Embryonic facial prominence (tissue), 1 donor: ENCODE measurements at regions not wholly inside any gene's neighbourhood (a gene's known extent, or its start where the extent isn't known, plus 50 kb on each side); places are given as distances from the start of the nearest gene placed in this dataset.
"Not testable (repeated sequence)": the region's sequence is repeated elsewhere in the genome, so short reads cannot be mapped to it uniquely, and the experiment has no call there.

Experiments
- DNase-seq: peaks from one replicate; pipeline ENCODE4 v3.0.0-alpha.2; 2016; ENCODE audit errors: extremely low spot score

DNA sequence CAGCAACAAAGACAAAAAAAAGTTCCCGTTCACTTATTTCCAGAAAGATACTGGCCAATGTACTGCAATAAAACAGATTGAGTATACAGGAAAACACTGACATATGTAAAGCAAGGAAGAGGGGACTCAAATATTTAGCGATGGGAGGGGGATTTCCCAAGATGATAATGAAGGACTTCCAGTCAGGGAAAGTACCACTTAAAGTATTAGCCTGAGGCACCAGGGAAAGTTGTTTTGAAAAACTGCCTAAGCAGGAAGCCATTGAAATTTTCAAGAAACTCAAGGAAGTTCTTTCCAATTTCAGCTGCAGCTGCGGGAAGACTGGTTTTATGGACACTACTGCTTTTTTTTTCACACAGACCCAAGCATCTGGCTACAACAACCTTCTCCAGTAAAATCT, 1007.4 kb upstream of the NOVA1 start:
- no peak for DNase-seq

DNA sequence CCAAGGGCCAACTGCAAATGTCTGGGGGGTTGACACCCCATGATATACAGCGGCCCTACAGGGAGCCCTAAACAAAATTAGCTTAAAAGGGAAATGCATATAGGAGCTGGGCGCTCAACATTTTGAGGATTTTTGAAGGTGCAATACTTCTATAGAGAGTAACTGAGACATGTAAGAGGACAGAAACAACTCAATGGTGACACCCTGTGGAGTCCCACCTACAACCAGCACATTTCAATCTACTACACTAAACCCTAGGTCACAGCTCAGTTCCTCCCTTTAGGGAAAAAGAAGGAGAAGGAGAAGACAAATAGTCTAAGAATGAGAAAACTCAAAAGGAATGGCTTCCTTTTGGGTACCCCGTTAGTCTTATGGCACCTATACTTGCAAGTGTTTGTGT, 1010.5 kb upstream of the NOVA1 start:
- DNase-seq, result no peak

DNA sequence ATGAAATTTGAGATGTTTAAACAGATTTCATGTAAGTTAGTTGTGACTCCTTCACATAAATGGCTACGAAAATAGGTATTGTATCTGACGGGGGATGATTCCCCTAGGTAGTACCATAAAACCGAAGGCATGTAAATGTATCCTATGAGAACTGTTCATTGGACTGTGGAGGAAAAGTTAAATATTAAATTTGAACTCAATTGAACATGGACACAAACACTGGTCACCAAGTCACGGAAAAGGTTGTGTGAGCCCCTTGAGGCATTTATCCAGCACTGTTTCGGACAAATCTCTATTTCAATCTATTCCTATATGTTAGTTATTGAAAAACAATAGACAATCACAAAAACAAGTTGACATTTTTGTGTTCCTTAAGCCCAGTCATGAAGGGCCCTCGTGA, 1014.3 kb upstream of the NOVA1 start:
- no peak for DNase-seq

DNA sequence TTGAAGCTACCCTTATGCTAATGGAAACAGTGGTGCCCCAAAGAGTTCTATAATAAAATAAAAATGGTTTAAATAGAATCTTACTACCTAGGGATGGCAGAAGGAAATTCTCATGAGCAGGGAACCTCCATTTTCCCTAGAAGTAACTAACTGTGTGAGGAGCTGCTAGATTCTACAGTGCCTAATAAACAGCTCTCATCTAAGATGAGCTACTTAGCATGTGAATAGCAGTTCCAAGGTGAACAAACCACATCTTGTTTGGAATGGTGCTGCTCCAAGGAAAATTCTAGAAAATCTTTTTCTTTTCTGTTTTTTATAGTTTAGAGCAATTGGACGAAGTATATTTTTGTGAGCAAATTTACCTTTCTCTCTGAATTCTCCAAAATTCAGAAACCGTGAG, 1015.3 kb upstream of the NOVA1 start:
- no peak for DNase-seq

DNA sequence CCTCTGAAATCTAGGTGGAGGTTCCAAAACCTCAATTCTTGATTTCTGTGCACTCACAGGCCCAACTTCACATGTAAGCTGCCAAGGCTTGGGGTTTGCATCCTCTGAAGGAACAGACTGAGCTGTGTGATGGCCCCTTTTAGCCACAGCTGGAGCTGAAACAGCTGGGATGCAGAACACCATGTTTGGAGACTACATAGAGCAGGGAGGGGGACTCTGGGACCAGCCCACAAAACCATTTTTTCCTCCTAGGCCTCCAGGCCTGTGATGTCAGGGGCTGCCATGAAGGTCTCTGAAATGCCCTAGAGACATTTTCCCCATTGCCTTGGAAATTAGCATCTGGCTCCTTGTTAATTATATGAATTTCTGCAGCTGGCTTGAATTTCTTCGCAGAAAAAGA, 1025.9 kb upstream of the NOVA1 start:
- no peak for DNase-seq

DNA sequence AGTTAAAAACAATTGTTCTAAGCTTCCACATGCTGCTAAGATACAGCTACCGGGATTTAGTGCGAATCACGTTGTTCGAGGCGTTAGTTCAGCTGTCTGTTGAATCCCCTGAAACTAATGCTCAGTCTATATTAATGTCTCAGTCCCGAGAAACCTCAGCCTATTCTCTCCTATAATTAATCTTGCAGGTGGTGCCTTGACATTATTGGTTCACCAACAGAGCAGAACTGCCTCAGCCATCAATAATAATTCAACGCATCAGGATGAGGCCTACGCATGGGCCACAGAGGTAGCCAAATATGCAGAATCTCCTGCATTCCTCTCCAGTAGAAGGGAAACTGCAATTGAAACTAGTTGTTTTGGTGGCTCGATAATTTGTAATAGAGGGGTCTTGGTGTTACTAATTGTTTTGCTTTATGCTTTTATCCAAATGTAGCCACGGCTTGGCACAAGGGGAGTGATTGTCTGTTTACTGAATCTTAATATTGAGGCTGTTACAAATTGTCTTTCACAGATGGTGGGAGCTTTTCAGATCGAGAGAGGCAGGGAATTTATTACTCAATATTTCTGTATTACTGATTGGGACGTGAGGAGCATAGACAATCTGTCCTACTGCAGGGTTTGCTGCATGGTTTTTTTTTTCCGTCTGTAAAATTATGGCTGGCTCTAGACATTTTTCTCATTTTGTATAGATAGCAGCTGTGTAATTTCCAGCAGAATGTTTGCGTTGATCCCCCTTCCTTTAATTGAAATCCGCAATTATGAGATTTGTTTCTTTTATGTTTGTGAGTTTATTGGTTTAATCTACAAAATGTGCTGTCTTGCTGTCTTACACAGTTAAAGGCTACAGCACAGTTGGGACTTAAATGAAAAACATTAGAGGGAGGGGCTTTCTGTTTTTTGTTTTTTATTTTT, 1036.5 kb upstream of the NOVA1 start:
- DNase-seq, result no peak

DNA sequence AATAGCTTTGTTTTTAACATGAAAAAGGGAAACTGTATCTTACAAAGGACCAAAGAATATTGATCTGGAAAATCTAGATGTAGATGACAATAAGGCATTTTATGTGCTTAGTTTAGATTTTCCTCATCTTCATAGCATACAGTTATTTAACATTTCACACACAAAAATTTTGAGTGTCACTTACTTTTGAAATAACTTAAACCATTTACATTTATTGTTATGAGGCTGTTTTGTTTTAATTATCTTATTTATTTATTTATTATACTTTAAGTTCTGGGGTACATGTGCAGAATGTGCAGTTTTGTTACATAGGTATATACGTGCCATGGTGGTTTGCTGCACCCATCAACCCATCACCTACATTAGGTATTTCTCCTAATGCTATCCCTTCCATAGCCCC, 1042.9 kb upstream of the NOVA1 start:
- DNase-seq, result not testable (repeated sequence)

DNA sequence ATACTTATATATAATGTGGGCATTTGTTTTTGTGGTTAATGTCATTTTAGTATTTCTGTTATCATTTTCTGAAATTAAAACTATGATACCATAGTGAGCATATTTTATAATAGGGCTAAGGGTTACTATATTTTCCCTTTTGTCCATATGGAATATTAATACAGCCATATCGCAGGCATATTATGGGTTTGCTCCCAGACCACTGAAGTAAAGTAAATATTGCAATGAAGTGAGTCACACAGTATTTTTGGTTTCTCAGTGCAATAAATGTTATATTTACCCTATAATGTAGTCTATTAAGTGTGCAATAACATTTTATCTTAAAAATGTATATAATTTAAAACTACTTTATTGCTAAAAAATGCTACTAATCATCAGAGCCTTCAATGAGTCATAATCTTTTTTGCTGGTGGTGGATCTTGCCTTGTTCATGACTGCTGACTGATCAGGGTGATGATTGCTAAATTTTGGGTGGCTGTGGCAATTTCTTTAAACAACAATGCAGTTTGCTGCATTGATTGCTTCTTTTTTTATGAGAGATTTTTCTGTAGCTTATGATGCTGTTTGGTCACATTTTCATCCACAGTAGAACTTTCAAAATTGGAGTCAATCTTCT, 1044.5 kb upstream of the NOVA1 start:
- DNase-seq, result no peak

DNA sequence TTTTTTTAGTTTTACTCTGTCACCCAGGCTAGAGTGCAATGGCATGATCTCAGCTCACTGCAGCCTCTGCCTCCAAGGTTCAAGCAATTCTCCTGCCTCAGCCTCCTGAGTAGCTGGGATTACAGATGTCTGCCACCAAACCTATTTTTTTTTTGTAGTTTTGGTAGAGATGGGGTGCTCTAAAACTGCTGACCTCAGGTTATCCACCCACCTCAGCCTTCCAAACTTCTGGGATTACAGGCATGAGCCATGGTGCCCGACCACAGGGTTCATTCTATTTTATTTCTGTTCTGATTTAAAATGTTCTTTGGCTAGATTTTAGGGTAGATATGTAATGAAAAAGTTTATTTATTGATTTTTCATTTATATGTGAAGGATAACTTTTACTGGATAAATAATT, 1062.8 kb upstream of the NOVA1 start:
- DNase-seq, result no peak

DNA sequence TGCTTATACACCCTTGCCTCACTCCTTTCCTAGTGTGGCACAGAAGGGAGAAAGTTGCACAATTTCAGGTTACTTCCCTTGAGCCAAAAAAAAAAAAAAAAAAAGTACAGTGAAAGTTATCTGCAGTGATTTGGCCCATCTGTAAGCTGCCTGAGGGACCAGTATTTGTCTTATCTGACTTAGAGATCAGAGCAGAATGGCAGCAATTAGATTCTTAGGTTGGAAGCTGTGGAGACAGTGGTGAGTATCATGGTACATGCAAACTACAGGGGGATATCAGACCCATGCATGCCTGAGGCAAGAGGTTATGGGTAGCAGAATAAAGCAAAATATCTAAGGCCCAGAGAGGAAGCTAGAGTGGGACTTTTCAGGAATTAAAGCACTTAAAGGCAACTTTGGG, 1070.7 kb upstream of the NOVA1 start:
- no peak for DNase-seq

DNA sequence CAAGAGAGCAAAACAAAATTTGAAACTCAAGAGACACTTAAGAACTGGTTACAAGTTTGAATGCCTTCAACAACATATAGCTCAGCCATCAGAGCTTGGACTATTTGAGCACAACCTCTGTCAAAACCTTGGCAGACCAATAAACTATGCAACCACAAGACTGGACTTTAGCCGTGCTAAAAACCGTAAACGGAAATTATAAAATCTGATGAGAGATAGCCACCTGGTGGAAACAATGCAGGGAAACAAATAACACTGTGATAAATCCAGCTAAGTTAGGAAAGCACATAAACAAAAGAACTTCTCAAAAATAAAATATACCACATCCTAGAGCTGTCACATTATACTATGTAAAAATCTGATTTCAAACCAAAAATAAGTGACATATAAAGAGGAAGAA, 1074.2 kb upstream of the NOVA1 start:
- DNase-seq, result no peak

DNA sequence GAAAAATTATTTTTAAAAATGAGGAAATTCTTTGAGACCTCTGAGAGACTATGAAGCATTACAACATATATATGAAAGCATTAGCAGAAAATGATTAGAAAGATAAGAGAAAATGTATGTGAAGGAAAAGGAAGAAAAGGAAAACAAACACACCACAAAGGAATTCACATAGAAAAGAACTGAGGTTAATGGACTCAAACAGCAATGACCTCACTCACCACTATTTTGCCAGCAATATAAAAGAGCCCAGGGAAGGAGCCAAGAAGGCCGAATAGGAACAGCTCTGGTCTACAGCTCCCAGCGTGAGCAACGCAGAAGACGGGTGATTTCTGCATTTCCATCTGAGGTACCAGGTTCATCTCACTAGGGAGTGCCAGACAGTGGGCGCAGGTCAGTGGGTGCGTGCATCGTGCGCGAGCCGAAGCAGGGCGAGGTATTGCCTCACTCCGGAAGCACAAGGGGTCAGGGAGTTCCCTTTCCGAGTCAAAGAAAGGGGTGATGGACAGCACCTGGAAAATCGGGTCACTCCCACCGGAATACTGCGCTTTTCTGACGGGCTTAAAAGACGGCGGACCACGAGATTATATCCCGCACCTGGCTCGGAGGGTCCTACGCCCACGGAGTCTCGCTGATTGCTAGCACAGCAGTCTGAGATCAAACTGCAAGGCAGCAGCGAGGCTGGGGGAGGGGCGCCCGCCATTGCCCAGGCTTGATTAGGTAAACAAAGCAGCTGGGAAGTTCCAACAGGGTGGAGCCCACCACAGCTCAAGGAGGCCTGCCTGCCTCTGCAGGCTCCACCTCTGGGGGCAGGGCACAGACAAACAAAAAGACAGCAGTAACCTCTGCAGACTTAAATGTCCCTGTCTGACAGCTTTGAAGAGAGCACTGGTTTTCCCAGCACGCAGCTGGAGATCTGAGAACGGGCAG, 1075.2 kb upstream of the NOVA1 start:
- DNase-seq, result not testable (repeated sequence)

DNA sequence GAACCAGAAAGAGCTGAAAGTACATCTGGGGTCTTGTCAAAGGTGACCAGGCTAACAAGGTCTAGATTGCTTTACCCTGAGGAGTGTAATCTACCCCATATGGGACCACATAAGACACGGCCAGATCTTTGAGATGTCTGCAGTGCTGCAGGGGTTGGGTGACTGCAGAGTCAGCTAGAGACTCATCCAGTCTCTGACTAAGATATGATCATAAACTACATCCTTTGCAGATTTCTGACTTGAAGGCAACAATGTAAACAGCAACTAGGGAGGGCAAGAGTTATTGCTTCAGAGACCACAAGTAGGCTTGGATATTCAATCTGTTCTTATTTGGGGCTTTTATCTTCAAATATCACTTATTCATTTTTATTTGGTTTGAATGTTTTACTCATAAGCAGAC, 1080.5 kb upstream of the FOXG1 start:
- DNase-seq, result no peak

DNA sequence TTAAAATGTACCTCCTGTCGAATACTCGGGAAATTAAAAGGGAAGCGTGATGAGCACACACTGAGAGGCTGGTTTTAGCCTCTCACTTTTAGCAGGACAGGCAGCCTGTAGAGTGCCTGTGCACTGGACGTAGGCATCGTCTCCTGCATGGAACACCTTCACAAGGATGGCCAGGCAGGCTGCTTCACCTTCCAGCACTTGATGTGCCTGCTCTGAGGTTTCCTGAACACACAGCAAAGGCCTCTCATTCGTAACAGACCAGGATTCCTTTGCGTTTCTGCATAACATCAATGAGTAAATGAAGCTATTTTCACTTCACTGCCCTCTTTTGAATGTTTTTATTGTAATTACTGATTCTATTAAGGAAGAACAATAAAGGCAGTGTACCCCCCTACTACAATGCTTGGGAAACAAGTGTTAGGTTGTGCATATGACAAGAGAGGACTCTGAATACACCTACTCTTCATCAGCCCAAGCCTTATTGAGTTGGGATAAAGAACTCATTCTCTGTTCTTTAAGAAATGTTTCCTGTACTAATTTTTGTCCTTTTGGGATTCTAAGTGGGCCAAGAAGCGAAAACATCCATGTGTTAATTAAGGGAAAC, 1077.6 kb upstream of the FOXG1 start:
- DNase-seq, result no peak

DNA sequence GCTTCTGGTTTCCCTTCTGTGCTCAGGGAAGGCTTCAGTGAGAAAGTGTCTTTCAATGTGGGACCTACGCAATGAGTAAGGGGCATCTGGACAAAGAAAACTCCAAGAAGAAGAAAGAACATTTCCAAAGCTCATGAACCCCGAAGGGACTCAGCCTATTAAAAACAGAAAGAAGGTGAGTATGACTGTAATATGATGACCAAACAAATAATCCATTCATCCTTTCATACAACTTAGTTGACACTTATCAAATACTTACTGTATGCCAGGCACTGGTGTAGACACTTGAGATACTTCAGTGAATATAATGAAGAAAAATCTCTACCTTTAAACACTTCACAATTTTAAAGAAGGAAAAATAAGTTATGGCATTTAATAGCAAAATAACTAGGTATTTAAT, 1054.2 kb upstream of the FOXG1 start:
- no peak for DNase-seq

DNA sequence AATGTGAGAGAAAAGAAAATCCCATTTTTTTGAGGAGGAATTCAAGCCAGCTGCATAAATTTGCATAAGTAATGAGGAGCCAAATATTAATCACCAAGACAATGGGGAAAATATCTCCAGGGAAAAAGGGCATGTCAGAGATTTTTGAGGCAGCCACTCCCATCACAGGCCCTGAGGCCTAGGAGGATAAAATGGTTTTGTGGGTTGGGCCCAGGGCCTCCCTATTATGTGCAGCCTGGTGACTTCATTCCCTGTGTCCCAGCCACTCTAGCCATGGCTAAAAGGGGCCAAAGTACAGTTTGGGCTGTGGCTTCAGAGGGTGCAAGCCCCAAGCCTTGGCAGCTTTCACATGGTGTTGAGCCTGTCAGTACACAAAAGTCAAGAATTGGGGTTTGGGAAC, 1051.0 kb upstream of the FOXG1 start:
- no peak for DNase-seq

DNA sequence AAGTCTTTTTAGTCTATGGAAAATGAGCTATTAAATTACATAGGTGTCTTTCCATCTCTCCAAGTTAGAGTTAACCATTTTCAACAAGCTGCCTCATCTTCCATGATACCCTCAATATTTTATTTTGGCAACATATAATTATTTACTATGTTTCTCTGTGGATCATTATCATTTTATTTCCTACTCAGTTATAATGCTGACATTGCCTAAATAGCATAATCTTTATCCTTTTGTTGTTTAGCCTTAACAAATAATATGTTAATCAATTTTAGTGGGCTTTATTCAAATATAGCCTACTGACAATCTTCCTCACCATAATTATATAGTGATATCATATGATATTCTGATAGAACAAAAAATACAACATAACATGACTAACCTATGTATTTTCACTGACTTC, 1044.8 kb upstream of the FOXG1 start:
- no peak for DNase-seq

DNA sequence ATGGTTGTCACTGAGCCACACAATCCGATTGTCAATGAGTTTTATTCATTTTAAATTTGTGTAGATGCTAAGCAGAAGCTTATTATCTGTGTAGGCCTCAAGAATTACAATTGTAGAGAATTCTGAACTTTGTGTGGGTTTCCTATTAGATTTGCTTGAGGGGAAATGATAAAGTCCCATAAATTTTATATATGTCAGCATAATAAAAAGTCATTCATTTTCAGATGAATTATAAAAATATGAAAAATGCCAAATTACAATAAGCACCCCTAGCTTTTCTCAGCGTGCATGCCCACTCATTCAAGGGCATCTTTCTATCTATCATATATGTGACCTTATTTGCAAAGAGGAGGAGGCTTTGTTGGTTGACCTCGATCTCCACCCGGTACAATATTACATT, 1041.1 kb upstream of the FOXG1 start:
- DNase-seq, result no peak

DNA sequence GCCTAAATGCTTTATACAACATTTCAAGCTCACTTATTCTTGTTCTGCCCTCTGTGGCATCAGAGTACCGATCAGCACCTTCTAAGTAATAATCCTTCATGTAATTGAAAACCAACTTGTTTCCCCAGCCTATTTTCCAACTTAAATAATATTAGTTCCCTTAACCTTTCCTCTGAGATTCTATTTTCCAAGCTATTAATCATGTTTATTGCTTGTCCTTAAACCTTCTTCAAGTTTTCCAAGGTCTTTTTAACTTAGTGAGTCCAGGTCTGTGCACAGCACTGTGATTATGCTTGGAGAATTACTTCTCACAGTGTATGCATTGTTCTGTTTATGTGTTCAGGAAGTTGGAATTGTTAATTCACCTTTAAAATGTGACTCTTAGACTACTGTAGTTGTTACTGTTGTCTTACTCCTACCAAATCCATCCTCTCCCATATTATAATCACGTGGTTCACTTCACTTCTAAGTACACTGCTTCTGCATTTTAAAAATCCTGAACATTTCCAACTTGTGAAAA, 1039.3 kb upstream of the FOXG1 start:
- no peak for DNase-seq

DNA sequence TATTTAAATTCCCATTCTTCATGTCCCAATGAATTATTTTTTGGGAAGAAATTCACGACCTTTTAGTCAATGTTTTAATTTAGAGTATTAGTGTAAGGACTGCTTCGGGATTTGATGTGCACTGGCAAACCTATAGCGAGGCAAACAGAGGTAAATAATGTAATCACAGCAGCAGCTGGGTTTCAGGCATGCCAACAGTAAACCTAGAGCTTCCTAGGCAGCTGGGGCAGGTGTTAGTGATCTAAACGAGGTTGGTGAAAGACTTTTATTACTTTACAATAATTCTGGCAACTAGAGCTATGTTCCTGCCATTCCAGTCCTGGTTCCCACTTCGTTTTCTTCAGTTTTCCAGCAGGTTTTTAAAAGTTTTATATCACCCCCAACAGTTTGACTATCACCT, 1036.4 kb upstream of the FOXG1 start:
- DNase-seq, result no peak

DNA sequence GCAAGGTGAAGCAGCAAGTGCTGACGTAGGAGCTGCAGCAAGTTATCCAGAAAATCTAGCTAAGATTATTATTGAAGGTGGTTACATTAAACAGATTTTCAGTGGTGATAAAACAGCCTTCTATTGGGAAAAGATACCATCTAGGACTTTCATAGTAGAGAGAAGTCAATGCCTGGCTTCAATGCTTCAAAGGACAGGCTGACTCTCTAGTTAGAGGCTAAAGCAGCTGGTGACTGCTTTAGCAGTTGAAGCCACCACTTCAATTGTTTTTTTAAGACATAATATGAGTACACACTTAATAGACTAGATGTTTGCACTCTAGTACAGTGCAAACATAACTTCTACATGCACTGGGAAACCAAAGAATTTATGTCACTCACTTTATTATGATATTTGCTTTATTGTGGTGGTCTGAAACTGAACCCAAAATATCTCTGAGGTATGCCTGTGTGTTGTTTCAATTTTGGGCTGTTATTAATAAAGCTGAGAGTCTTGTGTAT, 1026.9 kb upstream of the FOXG1 start:
- DNase-seq, result no peak

DNA sequence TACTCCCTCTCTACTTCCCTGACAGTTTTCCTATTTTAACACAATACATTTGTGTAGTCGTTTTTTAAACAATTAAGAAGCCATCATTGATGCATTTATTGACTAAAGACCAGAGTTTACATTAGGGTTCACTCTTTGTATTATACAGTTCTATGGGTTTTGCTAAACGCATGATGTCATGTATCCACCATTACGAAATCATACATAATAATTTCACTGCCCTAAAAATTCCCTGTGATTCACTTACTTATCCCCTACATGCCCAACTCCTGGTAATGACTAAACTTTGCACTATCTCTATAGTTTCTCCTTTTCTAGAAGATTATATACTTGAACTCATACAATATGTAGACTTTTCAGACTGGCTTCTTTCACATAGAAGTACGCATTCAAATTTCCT, 1016.5 kb upstream of the FOXG1 start:
- no peak for DNase-seq
